NCI-H1436 (cell line): ENCODE measurements at regions not wholly inside any gene's neighbourhood (a gene's known extent, or its start where the extent isn't known, plus 50 kb on each side); places are given as distances from the start of the nearest gene placed in this dataset.

Source experiments
- DNase-seq: peaks from one replicate; lab custom pipeline; 2025; lab: John Stamatoyannopoulos, UW

DNA sequence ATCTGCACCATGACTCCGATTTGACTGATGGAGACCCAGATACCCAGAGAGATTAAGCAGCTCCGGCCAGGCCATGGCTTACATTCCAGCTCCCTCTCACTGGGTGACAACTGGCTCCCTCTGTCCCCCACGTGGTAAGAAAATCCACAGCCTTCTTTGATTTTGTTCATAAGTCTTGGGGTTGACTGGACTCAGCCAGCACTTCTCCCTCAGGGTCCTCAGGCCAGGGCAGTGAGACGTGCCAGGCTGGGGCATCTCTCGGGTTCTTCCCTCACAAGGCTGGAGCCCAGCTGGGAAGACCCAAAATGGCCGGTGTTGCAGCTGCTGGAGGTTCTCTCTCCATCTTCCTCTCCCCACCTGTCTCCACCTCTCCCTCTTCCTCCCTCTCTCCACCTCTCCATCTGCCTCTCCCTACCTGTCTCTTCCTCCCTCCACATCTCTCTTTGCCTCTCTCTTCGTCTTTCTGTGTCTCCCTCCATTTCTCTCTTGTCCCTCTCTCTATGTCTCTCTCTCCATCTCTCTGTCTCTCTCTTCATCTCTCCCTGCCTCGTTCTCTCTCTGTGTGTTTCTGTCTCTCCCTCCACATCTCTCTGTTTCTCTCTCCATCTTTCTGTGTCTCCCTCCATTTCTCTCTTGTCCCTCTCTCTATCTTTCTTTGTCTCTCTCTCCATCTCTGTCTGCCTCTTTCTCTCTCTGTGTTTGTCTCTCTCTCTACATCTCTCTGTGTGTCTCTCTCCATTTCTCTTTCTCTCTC is 105.3 kb downstream of the FOXL1 start:
- DNase-seq: no peak

DNA sequence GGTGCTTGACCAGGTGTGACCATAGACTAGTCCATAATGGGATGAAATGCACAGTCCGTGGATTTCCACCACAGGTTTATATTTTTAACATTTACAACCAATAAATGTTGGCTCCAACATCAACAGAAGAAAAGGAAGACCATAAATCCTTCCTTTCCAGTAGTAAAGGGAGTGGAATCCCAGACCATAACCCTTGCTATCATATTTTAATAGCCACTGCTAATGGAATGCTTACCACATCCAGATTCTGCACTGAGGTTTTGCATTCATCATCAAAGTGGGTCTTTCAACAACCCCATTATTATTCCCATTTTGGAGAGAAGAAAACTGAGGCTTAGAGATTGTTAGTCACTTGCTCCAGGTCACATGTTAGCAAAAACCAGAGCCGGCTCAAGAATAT is 106.7 kb downstream of the FOXL1 start:
- no peak for DNase-seq

- no peak for DNase-seq
Observed at GRCh38 chr16:86690970-86691369, 112.6 kb downstream of the FOXL1 start.

- no peak for DNase-seq
Observed at GRCh38 chr16:86692426-86692825, 114.1 kb downstream of the FOXL1 start.

- no peak for DNase-seq
Observed at GRCh38 chr16:86693033-86693432, 114.7 kb downstream of the FOXL1 start.

DNA sequence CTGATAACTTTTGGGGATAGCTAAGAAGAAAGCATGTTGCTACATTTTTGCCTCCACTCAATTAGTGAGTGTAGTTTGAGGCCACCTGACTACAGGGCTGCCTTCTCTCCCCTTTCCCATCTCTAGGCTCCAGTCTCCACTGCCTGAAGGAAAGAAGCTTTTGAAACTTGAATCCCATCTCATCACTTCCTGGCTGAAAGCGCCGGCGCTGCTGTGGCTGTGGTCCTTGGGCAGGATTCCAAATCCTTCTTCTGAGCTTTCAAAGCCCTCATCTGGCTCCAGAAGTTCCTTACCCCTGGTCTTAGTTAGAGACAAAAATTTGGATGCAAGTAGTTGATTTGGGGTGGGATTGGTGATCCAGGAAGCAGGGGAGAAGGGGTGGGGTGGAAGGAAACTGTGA is 119.4 kb downstream of the FOXL1 start:
- DNase-seq: no peak

GRCh38 chr16:86700046-86700945 is 121.9 kb downstream of the FOXL1 start:
- DNase-seq: no peak

GRCh38 chr16:86701286-86701975 is 123.1 kb downstream of the FOXL1 start:
- no peak for DNase-seq

GRCh38 chr16:86702824-86703588 is 124.7 kb downstream of the FOXL1 start:
- no peak for DNase-seq

- no peak for DNase-seq
Observed at GRCh38 chr16:86704516-86704915, 126.2 kb downstream of the FOXL1 start.

DNA sequence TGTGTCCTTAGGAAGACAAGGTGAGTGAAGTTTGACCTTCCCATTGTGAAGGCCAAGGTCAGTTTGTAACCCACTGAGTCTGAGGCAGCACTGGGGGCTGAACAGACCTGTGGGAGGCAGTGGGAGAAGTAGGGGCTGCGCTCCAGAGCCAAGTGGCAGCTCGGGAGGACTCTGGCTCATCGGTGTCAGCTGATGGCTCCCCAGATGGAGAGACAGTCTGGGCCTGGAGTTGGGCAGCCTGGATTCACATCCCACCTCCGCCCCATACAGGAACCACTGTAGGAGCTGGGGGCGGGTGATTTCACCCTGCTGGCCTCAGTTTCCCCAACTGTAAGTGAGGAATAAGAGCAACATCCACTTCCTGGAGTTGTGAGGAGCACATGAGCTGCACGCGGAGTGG is 128.4 kb downstream of the FOXL1 start:
- DNase-seq: no peak

GRCh38 chr16:86707171-86707570 is 128.8 kb downstream of the FOXL1 start:
- DNase-seq: no peak

GRCh38 chr16:86707581-86707980 is 129.2 kb downstream of the FOXL1 start:
- no peak for DNase-seq

DNA sequence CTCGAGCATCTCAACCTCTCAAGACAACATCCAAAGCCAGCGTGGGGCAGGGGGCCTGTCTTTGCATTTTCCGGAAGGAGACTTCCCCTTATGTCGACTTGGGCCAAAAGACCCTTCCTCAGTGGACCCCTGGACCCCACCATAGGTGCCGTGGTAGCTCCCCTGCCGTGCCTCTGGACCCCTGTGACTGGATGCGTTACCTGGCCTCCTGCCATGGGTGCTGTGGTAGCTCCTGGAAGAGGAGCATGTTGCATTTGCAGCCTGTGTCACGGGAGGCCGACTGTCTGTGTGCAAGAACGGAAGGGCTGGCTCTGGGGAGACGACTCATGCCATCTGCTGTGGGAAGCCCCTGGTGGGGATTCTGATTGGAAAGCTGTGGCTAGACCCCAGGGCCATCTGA is 130.1 kb downstream of the FOXL1 start:
- DNase-seq: no peak

GRCh38 chr16:86709103-86709502 is 130.8 kb downstream of the FOXL1 start:
- DNase-seq: no peak

- DNase-seq: no peak
Observed at GRCh38 chr16:86709902-86710601, 131.7 kb downstream of the FOXL1 start.

GRCh38 chr16:86710602-86710950 is 132.2 kb downstream of the FOXL1 start:
- no peak for DNase-seq

DNA sequence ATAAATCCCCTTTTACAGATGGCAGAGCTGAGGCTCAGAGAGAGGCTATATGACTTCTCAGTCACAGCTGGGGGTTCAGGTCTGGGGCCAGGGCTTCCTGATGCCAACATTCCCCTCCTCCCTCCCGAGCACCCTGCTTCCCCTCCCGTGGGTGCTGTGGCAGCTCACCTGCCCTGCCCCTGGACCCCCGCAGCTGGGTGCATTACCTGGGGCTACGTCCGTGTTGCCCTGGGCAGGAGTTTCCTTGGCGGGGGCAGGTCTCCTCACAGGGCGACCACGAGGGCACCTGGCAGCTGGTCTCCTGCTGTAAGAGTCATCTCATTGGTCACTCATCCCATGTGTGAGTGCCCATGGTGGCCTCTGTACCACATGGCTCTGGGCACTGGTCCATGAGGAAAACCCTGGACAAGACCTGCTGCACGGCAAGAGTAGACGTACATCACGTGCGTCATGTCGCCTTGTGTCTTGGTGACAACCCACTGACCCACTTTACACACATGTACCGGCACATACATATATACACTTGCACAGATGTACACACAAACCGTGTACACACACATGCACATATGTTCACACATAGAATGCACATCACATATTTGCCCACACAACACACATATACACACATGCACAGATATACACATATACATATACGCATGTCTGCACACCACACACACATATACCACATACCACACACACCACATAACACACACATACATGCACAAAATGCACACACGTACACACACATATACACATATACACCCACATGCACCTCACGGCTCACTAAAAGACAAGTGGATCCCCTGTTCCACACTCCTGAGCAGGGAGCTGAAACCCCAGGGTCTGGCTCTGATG is 134.0 kb downstream of the FOXL1 start:
- DNase-seq: no peak

GRCh38 chr16:86713021-86713631 is 134.8 kb downstream of the FOXL1 start:
- DNase-seq: no peak

DNA sequence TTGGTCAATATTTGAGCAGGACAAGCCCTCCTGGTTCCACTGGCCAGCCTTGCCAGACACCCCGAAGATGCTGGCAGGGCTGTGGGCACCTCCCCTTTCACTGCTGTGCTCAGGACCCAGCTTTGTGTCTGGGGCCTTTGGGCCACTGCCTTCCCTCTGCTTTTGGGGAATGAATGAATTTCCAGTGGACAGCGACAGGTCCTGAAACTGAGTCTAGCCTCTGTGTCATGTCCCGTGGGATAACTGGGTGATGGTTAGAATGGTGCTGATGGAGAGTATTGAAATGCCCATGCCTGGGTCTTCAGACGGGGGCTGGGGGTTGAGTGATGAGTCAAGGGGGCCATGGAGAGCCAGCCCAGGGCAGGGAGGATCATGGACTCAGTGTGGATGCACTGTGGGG is 135.8 kb downstream of the FOXL1 start:
- no peak for DNase-seq
